ENCODE measurements at regions not wholly inside any gene's neighbourhood (a gene's known extent, or its start where the extent isn't known, plus 50 kb on each side); places are given as distances from the start of the nearest gene placed in this dataset.

DNA sequence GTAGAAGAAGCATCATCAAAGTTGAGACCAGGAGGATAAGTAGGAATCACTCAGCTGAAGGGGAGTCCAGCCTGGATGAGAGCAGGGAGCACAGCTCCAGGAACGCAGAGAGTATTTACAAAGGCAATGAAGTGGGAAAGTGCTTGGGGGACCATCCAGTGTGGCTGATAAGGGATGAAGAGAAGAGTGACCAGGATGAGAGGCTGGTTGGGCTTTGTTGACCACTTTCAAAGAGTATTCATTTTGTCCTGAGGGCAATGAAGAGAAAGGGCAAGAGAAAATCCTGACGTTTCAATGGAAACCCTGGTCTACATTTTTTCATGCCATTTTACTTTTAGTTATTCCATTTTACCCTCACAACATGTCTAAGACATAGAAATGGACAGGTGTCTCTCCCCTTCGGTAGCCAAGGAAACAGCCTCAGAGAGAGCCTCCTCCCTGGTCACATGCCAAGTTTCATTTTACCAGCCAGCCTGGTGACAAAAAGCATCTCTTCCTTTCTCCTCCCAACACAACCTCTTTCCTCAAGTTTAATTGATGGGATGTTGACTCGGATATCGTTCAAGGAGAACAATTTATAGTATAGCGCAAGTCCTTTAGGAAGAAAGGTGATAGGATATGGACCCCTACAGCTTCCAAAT is 492.7 kb upstream of the CLINT1 start:
- TF ChIP-seq, protein P1, sequence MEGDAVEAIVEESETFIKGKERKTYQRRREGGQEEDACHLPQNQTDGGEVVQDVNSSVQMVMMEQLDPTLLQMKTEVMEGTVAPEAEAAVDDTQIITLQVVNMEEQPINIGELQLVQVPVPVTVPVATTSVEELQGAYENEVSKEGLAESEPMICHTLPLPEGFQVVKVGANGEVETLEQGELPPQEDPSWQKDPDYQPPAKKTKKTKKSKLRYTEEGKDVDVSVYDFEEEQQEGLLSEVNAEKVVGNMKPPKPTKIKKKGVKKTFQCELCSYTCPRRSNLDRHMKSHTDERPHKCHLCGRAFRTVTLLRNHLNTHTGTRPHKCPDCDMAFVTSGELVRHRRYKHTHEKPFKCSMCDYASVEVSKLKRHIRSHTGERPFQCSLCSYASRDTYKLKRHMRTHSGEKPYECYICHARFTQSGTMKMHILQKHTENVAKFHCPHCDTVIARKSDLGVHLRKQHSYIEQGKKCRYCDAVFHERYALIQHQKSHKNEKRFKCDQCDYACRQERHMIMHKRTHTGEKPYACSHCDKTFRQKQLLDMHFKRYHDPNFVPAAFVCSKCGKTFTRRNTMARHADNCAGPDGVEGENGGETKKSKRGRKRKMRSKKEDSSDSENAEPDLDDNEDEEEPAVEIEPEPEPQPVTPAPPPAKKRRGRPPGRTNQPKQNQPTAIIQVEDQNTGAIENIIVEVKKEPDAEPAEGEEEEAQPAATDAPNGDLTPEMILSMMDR (conservative IDR thresholded peaks at IDR 0.05 in 1 of 2, IDR thresholded peaks at IDR 0.05 in 1 of 2; ENCODE audit: extremely low read depth in 1 of 2, insufficient read depth in 1 of 2, low read depth in 1 of 2, low read length in 2 of 2) = no peak
- TF ChIP-seq EZH2 (IDR thresholded peaks at IDR 0.05; ENCODE audit: borderline replicate concordance, low read length) = no peak
